Hindlimb muscle (tissue), 1 donor: ENCODE measurements at regions not wholly inside any gene's neighbourhood (a gene's known extent, or its start where the extent isn't known, plus 50 kb on each side); places are given as distances from the start of the nearest gene placed in this dataset.

Experiments used
- DNase-seq: peaks from one replicate; pipeline ENCODE4 v3.0.0-alpha.2; 2013

GRCh38 chr10:20963721-20964595, 66.8 kb upstream of the NEBL start:
- DNase-seq: no peak

- DNase-seq: no peak
Measured at GRCh38 chr10:20963056-20963455, 65.9 kb upstream of the NEBL start.

GRCh38 chr10:20962165-20962564, 65.1 kb upstream of the NEBL start:
- no peak for DNase-seq

- no peak for DNase-seq
Measured at GRCh38 chr10:20959242-20959641, 62.1 kb upstream of the NEBL start.

GRCh38 chr10:20958764-20959163, 61.7 kb upstream of the NEBL start:
- no peak for DNase-seq

DNA sequence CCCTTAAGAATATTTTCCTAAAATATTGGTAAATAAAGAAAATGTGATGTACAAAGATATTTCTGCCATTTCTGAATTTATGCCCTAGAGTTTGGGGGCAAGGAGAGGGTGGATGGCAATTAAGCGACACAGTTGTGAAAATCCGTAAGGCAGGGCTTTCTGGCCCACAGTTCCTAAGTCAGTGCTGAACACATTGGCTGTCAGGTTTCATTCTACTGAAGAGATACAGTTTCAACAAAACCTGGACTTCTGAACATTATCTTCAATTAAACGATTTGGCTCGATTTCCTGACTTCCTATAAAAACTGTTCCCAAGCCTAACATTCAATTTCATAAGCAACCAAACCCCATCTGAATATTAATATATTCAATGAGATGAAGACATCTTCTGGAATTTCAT, 61.1 kb upstream of the NEBL start:
- no peak for DNase-seq

GRCh38 chr10:20957744-20958143, 60.6 kb upstream of the NEBL start:
- no peak for DNase-seq

DNA sequence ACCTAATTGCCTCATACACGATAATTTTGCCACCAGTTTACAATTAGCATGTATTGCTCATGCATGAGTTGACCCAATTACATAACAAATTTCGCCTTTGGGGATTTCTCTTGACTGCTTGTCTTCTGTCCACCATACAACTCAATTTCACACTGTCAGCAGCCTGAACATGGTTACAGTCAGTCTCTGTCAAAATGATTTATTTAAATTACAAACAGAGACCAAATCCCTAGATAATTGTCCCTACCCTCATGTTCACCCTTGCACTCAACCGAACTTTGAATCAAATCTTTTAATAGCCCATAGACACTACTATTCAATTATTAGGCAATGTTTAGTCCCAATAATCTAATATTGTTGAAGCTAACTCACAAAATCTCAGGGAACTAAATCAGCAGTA, 59.7 kb upstream of the NEBL start:
- DNase-seq: no peak

DNA sequence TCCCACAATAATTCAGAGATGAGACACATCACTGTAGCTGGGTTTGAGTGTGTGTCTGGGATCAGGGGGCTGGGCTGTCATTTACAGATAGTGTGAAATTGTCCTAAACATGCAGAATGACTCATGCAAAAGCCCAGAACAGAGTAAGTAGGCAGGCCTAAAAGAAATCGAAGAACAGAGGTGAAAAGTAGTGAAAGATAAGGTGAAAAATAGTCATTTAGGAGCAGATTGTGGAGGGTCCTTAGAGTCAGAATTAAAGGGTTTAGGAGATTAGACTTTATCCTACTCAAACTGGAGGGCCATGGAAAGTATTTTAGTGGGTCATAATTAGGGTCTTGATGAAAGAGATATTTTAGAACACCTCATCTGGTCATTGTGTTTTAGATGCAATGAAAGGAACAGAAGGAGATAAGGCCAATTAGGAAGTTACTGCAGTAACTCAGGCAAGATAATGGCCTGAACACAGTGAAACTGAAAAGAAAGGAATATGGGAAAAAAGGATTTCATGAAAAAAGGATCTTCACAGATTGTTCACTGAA, 58.3 kb upstream of the NEBL start:
- DNase-seq: no peak

DNA sequence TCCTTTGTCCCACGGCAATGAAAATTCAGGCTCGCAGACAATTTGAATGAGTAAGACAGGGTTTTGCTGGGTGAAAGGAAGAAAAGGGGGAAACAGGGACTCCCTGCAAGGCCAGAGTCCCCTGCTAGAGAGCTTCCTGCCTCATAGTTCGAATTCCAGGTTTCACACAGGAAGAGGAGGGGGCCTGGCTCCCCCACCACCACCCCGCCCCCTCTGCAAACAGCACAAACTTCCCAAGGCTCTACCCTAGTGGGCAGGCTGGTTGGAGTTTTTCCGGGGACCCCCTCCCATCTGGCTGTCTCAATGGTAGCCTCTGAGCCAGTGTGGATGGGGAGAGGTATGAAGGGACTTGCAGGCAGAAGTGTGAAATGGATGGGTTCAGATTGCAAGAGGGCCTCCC, 57.4 kb upstream of the NEBL start:
- no peak for DNase-seq

- no peak for DNase-seq
Measured at GRCh38 chr10:20953120-20953519, 56.0 kb upstream of the NEBL start.

DNA sequence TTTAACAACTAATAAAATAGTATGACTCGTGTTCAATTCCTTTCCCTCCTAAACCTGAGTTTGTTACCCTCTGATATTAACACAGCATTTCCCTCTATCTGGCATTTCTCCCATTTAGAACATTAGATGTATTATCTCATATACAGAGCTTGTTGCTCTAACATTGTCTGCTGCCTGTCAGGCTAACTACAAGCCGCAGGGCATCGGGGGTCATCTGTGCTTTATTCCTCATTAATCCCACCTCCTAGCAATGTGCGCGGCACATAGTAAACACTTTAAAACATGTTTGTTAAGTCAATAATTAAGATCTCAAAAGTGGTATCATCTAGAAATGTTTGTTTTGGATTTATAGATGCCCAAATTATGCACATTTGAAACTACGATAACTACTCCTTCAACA, 52.9 kb upstream of the NEBL start:
- no peak for DNase-seq

DNA sequence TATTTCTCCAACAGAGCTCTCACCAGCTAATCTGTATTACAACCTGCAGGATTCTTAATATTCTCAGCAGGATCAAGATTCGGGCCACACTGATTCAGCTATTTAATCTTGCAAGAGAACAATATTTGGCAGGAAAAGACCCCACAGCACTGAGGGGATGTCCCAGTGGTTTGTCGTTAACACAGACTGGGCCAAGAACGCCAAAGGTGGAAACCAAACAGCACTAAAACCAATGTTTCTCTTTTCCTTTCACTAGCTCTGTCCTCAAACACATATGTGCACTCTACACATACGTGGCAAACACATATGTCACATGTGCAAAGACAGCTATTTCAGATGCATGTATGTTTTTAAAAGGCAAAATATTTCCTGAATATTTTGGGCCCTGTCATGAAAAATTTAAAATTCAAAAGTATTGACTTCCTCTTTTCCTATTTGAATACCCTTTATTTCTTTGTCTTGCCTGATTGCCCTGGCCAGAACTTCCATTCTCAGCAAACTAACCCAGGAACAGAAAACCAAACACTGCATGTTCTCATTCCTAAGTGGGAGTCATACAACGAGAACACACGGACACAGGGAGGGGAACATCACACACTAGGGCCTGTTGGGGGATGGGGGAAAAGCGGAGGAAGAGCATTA, 51.7 kb upstream of the NEBL start:
- DNase-seq: no peak
